ENCODE measurements at regions not wholly inside any gene's neighbourhood (a gene's known extent, or its start where the extent isn't known, plus 50 kb on each side); places are given as distances from the start of the nearest gene placed in this dataset.
"Not testable (repeated sequence)": the region's sequence is repeated elsewhere in the genome, so short reads cannot be mapped to it uniquely, and the experiment has no call there.

DNA sequence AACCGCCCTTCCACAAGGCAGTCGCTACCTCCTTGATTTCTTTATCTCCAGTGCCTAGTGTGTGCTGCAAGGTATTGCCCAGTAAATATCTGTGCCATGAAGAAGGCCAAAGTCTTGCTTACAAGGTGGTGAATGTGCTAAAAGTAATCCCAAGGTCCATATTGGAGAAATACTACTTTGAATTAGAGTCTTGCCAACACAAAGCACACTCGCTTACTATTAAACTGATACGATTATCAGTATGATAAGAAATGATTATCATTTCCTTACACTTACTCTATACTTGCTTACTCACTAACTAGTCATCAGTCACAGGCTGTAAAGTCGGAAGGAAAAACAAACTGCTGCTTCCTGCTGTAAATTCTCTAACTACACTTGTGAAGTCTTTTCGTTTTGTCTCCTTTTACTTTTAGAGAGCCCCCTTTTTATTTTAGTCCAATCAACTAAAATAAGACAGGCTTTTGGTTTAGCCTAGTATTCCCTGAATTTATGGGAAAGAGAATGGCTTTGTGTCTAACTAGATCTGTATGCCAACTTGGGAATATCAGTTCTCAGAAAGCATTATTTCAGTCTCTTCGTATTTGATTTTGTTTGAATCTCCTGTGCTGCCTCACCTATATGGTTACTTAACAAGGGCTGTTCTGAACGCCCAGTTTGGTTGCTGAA is 107.1 kb upstream of the TSC22D2 start:
- DNase-seq (ENCODE audit: low spot score): no peak

DNA sequence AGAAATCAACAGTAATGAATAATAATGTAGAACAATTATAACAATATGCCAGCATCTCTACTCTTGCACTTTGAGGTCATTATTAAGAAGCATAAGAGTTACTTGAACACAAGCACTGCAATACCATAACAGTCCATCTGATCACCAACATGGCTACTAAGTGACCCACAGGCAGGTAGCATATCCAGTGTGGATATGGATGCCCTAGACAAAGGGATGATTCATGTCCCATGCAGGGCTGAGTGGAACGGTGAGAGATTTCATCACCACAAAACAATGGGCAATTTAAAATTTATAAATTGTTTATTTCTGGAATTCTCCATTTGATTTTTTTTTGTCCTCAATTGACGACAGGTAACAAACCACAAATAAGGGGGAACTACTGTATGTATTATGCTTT is 107.7 kb upstream of the TSC22D2 start:
- no peak for DNase-seq (ENCODE audit: low spot score)

DNA sequence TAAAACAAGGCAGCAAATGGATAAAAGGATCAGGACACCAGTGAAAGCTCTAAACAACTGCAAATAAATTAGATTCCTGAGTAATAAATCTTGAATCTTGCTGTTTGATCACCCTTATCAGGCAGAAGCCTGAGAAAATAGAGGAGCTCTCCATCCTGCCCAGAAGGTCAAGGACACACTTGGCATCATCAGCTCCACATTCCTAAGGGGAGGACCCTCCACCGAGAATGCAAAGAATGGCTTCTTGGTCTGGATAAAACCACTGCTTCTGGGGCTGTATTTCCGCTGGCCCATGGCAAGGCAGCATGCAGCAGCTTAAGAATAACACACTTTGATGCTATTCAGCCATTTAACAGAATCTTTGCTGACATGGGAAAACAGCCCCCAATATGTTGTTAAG is 108.9 kb upstream of the TSC22D2 start:
- no peak for DNase-seq (ENCODE audit: low spot score)

DNA sequence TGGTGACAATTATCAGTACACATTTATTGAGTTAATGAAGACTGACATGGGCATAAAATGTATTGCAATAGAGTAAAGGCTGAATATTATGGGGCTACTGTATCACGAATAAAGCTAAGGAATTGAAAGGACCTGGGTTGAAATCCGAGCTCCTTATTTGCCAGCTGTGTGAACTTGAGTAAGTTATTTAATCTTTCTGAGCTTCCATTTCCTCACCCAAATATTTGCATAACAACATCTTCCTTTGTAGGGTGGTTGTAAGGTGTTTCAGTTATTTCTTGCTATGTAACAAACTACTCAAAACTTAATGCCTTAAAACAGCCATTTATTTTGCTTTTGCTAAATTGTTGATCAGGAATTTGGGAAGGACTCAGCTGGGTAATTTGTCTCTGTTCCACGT is 111.1 kb upstream of the TSC22D2 start:
- no peak for DNase-seq (ENCODE audit: low spot score)

DNA sequence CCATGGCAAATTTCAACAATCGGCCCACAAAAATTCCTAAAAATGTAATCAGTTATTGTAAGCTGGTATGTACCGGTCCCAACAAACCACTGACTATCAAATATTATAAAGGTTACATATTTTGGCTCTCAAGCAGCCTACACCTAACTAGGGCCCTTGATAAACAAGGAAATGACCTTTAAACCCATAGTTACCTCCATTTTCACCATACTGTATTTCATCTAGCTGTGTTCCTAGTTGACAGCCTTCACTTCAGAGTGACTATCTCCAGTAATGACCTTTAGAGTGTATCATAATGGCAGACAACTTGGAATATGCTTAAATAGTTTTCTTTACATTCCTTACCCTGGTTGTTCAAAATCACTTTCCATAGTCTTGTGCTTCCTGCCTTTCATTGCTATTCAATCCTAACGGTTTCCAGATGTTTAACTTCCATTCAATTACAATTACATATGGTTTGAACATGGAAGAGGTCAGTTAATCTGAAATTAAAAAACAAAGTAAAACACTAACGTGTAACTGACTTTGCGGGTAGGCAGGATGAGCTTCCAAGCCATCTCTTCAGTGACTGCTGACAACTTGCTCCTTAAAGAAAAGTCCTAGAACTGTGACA is 111.9 kb upstream of the TSC22D2 start:
- no peak for DNase-seq (ENCODE audit: low spot score)

DNA sequence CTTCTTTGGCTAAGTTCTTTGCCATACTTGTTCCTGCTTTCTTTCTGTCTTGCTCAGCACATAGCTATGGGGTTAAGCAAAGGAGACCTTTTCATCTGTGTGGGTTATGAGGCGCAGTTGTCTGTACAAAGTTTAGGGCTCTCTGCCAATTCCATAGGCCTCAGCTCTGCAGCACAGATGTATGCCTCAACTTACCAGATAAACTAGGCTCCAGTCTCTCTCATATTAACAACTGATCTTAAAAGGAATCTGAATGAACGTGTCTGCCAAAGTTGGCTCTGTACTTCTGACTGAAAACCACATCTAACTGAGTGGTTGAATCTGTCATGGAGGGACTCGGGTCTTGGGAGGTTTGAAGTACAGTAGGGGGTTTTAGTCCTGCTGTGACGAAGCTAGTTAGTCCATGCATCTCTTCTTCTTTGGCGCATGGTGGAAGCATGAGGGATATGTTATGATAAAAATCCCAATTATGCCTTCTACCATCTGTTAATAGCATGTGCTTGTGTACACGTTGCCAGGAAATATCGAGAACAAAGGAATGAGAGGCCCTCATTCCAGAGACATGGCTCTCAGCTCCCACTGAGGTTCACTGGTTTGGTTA is 114.6 kb upstream of the TSC22D2 start:
- DNase-seq (ENCODE audit: low spot score): no peak

DNA sequence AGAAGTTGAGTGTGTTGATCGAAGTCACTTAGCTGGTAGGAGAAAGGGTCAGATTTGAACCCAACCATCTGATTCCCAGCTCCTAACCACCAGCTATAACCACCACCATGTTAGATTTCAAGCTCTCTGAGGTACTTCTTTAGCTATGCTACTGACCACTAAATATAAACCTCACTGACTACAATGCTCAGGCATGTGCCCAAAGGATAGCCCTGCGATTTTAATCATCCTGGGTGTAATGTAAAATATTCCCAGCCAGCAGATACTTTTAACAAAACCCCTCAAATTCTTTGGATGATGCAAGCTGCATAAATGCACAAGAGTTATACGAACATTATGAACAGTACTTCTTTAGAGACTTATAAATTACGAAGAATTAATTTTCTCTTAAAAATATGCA is 115.2 kb upstream of the TSC22D2 start:
- DNase-seq (ENCODE audit: low spot score): no peak

DNA sequence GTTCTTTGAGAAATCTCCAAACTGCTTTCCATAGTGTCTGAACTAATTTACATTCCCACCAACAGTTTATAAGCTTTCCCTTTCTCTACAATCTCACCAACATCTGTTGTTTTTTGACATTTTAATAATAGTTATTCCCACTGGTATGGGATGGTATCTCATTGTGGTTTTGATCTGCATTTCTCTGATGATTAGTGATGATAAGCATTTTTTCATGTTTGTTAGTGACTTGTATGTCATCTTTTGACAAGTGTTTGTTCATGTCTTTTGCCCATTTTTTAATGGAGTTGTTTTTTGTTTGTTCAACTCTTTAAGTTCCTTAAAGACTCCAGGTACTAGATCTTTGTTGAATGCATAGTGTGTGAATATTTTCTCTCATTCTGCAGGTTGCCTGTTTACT is 116.6 kb upstream of the TSC22D2 start:
- DNase-seq (ENCODE audit: low spot score): no peak

DNA sequence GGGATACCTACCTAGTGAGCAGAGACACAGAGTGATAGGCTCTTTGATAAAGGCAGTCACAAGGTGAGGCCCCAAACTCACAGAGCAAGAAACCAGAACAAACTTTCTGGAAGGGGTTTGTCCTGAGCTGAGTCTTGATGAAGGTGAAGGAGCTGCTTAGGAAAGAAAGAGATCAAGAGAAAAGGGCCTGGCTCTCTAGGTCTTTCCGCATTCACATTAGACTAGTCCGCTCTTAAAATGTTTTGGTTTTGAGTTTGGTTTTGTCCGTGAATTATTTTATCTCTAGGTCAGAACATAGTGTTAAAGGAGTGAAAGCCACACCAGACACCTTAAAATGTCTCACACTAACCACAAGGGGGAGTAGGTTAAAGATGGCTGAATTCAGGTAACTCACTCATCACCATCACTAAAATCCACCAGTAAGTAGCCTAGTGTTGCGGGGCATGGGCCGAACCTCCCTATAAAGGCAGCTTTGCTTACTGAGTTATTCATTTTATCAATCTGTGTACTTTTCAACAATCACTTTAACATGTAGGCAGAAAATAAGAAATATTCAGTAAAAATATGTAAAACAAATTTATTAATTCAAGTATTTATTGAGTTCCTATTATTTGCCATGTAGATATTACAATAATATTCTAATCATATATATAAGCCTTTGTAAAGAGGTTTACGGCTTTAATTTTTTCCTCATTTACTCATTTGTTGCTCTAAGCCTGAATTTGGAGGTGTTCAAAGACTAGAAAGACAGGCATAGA is 121.5 kb upstream of the TSC22D2 start:
- no peak for DNase-seq (ENCODE audit: low spot score)

DNA sequence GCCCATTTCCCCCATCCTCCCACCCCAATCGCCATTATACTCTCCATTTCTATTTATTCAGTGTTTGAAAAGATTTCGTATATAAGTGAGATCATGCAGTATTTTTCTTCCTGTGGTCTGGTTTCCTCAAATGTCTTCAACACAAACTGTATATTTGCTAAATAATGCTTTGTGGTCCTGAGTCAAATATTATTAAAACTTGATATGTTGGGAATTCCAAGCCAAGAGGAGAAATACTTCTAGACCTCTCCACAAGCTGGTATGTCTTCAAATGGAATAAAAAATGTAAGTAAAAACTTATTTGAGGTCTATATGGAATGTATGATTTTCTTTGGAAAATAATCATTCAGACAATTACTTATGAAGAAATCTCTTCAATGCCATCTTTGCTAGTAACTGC is 122.5 kb upstream of the TSC22D2 start:
- no peak for DNase-seq (ENCODE audit: low spot score)

DNA sequence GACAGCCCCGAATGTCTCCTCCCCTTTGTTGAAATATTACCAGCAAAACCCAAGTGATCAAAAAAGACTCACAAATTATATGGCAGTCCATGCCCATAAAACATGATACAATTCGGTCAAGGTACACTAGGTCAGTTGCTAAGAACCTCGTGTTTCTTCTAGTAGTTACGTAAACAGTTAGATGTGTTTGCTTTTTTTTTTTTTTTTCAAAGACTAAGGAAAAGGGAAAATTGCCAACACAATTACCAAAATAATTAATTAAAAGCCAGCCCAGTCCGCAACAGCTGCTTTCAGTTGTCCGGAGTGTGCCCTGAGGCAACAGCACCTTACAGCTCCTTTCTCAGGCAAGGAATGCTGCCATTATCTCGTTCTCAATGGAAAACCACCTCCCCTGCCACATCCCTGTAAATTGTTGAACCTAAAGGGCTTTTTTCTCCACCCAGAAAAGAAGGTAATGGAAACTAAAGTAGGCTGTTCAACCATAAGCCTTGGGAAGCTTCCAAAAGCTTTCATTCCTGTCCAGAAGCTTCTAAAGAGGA is 129.2 kb upstream of the TSC22D2 start:
- DNase-seq (ENCODE audit: low spot score): no peak

DNA sequence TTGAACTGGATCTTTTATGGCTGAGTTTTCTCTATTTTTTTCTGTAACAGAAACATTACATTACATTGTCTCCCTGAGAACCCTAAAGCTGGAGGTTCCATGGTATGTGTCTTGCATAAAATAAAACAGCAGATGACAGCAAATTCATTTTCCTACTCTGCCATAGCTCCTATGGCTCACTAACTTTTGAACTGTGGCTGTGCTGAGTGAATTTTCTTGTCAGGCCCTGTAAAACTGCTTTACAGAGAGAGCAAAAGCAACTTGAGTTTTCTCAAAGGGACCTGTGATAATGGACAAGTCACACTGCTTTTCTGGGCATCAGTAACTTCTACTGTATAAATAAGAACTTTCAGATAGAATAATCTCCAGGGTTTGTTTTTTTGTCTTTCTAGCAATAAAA is 129.9 kb upstream of the TSC22D2 start:
- DNase-seq (ENCODE audit: low spot score): no peak

DNA sequence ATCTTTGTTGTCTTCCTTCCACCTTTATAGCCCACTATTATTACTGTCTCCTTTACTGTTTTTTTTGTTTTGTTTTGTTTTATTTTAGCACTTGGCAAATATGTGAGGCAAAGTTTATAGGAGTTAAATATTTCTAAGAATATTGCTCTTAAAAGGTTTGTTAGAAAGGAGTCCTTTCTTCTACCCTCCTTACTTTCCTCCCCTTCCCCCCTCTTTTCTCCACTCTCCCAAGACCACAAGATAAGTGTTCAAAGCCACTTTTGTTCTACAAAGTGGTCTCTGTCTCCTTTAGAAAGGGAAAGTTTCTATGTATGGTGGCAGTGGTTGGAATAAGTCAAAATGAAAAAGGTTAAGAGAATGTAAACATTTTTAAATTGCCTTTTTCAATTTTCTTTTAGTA is 130.7 kb upstream of the TSC22D2 start:
- DNase-seq (ENCODE audit: low spot score): no peak

DNA sequence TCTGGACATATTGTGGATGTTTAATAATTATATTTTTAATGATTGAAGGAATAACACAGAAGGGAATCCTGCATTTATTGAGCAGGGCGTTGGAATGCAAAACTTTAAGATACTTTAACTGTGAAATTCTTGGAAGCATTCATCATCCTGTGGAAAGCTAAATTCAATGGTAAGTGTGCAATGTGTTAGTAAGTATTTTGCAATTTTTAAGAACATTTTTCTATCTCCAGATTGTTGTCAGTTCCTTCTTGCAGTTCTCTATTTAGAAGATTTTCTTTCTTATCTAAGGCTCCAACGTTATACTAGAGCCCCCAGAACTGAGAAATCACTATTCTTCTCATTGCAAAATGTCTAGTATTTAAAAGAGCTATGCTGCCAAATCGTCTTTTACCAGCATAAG is 132.2 kb upstream of the TSC22D2 start:
- no peak for DNase-seq (ENCODE audit: low spot score)

DNA sequence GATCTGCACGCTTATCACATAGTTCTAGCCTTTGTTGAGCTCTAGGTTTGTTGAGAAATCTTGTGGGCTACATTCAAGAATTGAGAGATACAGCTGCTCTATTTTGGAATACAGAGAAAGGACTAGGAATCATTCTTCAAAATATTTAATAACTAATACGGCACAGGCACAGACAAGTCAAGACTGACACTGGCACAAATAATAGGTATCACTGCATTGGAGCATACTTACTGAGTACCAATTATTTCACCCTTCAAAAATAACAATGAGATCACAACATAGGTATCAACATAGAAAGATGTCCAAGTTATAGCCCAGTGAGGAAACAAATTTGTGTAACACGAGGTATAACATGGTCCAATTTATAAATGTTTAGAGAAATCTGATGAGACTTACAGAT is 133.7 kb upstream of the TSC22D2 start:
- DNase-seq (ENCODE audit: low spot score): no peak

DNA sequence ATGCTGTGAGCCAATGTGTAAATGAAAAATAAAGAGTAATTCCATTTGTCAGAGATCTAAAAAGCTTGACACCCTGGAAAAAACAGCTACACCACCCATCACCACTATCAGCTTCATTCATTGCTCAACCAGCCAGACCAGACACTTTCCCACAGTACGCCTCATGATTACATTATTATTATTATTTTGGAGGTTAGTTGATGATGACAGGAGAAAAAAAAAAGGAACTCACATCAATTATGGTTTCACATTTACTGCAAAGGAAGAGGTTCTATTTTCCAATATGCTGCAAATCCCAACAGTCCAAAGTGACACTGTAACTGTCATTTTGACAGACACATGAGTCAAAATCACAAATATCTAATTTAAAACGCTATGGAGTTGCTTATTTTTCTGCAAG is 134.7 kb upstream of the TSC22D2 start:
- DNase-seq (ENCODE audit: low spot score): no peak

DNA sequence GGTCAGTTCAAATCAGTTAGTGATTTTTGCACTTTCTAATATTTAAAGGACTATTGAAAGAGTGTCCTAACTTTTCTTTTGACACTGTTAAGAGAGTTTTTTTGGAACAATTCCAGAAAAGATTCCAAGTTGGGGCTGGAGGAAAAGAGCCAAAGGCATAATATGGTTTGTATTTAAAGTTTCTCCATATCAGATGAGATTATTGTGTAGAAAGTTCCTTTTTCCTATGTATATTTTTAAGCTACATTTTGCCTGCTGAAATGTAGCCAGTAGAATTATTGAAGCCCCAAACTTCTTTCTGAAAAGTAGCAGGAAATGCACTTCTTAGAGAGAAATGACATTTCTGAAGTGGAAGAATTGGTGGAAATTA is 136.5 kb upstream of the TSC22D2 start:
- DNase-seq (ENCODE audit: low spot score): no peak

DNA sequence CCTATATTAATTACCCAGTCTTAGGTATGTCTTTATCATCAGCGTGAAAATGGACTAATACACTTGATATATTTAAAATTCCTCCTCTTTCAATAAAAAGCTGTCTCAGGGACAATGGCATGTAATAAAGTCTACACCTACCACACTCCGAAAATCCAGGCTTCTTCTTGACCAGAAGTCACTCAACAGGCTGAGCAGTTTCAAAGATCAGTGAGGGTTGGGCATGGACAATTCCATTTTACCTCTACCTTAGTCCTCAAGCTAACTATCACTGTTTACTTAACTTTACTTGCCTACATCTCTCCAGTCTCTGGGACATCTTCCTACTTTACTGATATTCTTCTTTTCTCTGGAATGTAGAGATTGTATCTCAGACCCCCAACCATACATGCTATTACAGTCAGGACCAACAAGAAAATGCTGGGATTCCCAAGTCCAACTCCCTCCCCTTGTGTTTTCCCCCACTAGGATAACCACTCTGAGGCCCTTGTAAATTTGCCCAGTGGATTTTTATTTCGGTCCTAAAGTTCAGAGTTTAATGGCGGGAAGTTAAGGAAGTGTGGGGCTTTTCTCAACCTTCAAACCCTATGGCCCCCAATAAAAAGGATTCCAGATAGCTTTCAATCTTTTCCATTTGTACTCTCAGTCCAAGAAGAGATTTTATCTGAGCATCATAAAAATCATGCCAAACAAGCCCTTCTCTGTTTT is 137.1 kb upstream of the TSC22D2 start:
- DNase-seq (ENCODE audit: low spot score): no peak

DNA sequence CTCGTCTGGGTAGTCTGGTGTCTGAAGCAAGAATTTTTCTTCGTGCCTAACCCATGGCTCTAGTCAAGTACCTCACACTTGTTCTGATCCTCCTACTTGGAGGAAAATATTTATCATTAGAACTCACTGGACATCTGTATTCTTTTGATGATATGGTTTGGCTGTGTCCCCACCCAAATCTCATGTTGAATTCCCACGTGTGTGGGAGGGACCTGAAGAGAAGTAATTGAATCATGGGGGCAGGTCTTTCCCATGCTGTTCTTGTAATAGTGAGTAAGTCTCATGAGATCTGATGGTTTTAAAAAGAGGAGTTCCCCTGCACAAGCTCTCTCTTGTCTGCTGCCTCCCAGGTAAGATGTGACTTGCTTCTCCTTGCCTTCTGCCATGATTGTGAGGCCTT is 137.7 kb upstream of the TSC22D2 start:
- not testable (repeated sequence) for DNase-seq (ENCODE audit: low spot score)

DNA sequence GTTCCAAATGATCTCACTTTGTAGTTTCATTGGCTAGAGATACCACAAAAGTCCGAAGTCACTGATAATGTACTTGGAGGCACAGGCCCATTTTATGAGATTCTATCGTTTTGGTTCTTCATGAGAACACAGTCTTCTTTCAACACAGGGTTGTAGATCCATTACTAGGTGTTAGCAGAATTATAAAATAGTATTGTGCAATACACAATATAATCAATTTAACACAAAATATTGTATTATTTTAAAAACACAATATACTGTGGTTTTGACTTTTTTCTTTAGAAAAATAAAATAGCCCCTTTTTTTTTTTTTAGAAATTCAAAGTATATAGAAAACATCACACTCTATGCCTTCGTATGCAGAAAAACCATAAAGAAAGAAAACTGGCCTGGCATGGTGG is 138.6 kb upstream of the TSC22D2 start:
- DNase-seq (ENCODE audit: low spot score): no peak

DNA sequence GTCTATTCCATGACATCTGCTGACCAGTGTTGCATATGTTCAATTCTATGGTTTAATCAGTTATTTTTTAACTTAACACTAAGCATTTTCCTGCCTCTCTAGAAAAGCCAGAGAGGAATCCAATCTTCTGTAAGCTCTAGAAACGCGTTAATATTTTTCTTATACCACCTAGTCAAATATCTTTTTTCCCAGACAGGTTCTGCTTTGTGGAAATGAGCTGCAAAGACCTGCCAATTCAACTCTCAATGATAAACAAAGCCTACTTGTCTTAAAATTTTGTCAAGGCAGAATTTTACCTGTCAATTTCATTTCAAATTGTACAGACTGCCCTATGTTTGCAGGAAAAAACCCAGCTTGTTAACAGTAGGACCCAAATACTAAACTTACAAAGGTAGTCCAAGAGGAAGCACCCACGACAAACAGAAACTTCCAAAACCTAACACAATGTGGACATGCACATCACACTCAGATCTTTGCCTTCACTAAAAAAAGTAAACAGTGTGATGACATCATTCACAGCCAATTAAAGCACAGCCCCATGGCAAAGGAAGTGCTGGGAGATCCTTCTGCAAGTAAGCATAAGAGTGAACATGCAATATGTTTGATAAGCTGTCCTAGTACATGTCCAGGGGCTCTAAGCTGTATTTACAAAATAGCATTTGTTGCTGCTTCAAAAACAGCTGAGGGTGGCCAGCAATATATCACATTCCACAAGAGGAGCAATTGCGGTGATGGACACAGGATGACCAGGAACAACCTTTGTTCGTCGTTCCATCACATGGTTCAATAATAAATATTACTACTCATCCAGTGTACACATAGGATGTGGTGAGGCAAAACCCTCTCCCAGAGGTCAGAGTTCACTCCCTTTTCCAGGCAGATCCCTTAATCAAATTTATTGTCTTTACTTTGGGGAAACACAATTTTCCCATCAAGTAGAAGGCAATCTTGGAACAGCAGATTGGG is 139.4 kb upstream of the TSC22D2 start:
- no peak for DNase-seq (ENCODE audit: low spot score)

Measured in ureter (tissue), 1 donor.